ENCODE measurements at regions not wholly inside any gene's neighbourhood (a gene's known extent, or its start where the extent isn't known, plus 50 kb on each side); places are given as distances from the start of the nearest gene placed in this dataset.

DNA sequence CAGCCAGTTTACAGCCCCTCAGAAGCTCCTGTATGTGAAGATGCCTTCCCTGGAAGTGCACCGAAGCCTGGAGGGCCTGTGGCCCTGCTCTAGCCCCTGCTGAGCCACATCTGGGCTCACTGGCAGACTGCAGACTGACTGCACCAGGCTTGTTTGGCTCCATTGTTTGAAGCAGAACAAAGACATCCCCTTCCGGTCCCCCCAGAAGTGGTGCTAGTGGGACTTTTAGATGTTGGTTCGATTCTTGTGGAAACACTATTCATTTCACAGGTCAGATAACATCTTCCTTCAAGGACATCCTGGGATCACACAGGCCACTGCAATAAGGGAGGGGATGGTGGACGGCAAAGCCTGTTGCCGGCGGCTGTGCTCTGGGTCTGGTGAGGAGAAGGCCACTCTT is 57.8 kb upstream of the CBLN2 start:
- H2BK20ac ChIP-seq (ENCODE audit: low read depth, low read length): no peak overlapping the region
- ChIA-PET CTCF (no interaction called here), POLR2A (ENCODE audit: unreplicated experiment) (no interaction called here)
- H2AFZ ChIP-seq (replicated peaks; ENCODE audit: low read length, poor library complexity): no peak overlapping the region
- no peak overlapping the region for H4K5ac ChIP-seq (ENCODE audit: low read depth, low read length)
- no peak overlapping the region for H3K4me2 ChIP-seq (ENCODE audit: low read depth, low read length)
- in situ Hi-C loops (cut with MboI; ENCODE audit: low sequenced_read_pairs) (no loop called here), dilution Hi-C loops (cut with HindIII; ENCODE audit: low sequenced_read_pairs, unreplicated experiment) (no loop called here), intact Hi-C loops (cut with micrococcal nuclease) (no loop called here)
- H3K9me1 ChIP-seq (ENCODE audit: insufficient read depth, low read length): no peaks in the 10 kb centered on the region
- H2BK15ac ChIP-seq (ENCODE audit: low read depth, low read length): no peak overlapping the region
- H3K36me3 ChIP-seq (ENCODE audit: control insufficient read depth, insufficient read depth, low read length): no peaks in the 10 kb centered on the region
- DNase-seq (no peak), ATAC-seq (ENCODE audit: low read depth) (no peak)
- H4K20me1 ChIP-seq (ENCODE audit: insufficient read depth, low read length): no peaks in the 10 kb centered on the region
- H3K18ac ChIP-seq (ENCODE audit: low read depth, low read length): no peak overlapping the region
- no peak overlapping the region for H4K8ac ChIP-seq (ENCODE audit: low read depth in 2 of 2, low read length in 2 of 2)
- H3K4me3 ChIP-seq (ENCODE audit: insufficient read depth, low read depth, low read length): no peak overlapping the region
- peaks cover 37% of the 10 kb centered on the region for H3K9me3 ChIP-seq (ENCODE audit: control insufficient read depth, insufficient read depth, low read length)
- no peak overlapping the region for H3K27ac ChIP-seq (ENCODE audit: insufficient read depth, low read length)
- no peak overlapping the region for H2BK5ac ChIP-seq (ENCODE audit: low read depth, low read length, poor library complexity, severe bottlenecking)
- no peak overlapping the region for H3K56ac ChIP-seq (ENCODE audit: extremely low read depth, insufficient read depth, low read length)
- no peak overlapping the region for H3K23ac ChIP-seq (ENCODE audit: low read depth, low read length)
- H3K27me3 ChIP-seq (ENCODE audit: control insufficient read depth, insufficient read depth, low read length): no peaks in the 10 kb centered on the region
- no peak for TF ChIP-seq RCOR1 (IDR thresholded peaks at IDR 0.05; ENCODE audit: insufficient replicate concordance, low read length)
- TF ChIP-seq MAZ (IDR thresholded peaks at IDR 0.05; ENCODE audit: borderline replicate concordance, low read depth, low read length): no peak
- no peak for TF ChIP-seq POLR2A (IDR thresholded peaks at IDR 0.05; ENCODE audit: low read depth, low read length)
- no peak for TF ChIP-seq BHLHE40 (IDR thresholded peaks at IDR 0.05; ENCODE audit: low read depth, low read length)
- no peak for TF ChIP-seq CEBPB (IDR thresholded peaks at IDR 0.05; ENCODE audit: low read depth, low read length)
- no peak for TF ChIP-seq MXI1 (IDR thresholded peaks at IDR 0.05; ENCODE audit: borderline replicate concordance, low read depth, low read length)
- BruUV-seq (replicated peaks): no TSS peak
- H2AK5ac ChIP-seq (ENCODE audit: low read depth, low read length): no peak overlapping the region
- no peaks in the 10 kb centered on the region for H3K4me1 ChIP-seq (ENCODE audit: control insufficient read depth, insufficient read depth, low read length)
- no peak overlapping the region for H3K9ac ChIP-seq (ENCODE audit: low read depth, low read length)
- H2AK9ac ChIP-seq (replicated peaks; ENCODE audit: low read depth, low read length, poor library complexity): no peak overlapping the region
- WGBS, 2 experiments (ENCODE audit: extremely low coverage in 2 of 2, insufficient read length in 1 of 2): 17% methylated on average over 1 of the region's 6 CpGs; no CpG with 5 or more reads in 1 of the 2 experiments
- no peak overlapping the region for H4K91ac ChIP-seq (ENCODE audit: insufficient read depth, low read depth, low read length)
- no peak overlapping the region for H3K14ac ChIP-seq (replicated peaks; ENCODE audit: low read depth, low read length)
- no peak overlapping the region for H2BK120ac ChIP-seq (ENCODE audit: low read depth, low read length)
- no peaks in the 10 kb centered on the region for H3K79me1 ChIP-seq (ENCODE audit: low read depth in 1 of 2, low read length in 2 of 2)
- no peak overlapping the region for H3K4ac ChIP-seq (ENCODE audit: low read depth, low read length)
